Upper lobe of right lung (tissue), 1 donor: ENCODE measurements at regions not wholly inside any gene's neighbourhood (a gene's known extent, or its start where the extent isn't known, plus 50 kb on each side); places are given as distances from the start of the nearest gene placed in this dataset.

Experiments
- ATAC-seq: fragments of 200-7000 bp; cut with Tn5 transposase; one replicate; pipeline ENCODE4 v1.9.1; 2020; ENCODE audit warnings: mild to moderate bottlenecking, moderate library complexity
- DNase-seq: peaks from one replicate; pipeline ENCODE4 v3.0.0-alpha.2; 2020
- H3K27ac ChIP-seq: fragments of 200-600 bp; one replicate; pipeline ENCODE4 v1.8.0; 2022
- H3K27me3 ChIP-seq: fragments of 200-600 bp; one replicate; pipeline ENCODE4 v1.8.0; 2022; ENCODE audit warnings: mild to moderate bottlenecking
- H3K36me3 ChIP-seq: fragments of 200-600 bp; one replicate; pipeline ENCODE4 v1.8.0; 2022
- H3K4me1 ChIP-seq: fragments of 200-600 bp; one replicate; pipeline ENCODE4 v1.8.0; 2022
- H3K4me3 ChIP-seq: fragments of 200-600 bp; one replicate; pipeline ENCODE4 v1.8.0; 2022; ENCODE audit warnings: mild to moderate bottlenecking
- H3K9me3 ChIP-seq: fragments of 200-600 bp; one replicate; pipeline ENCODE4 v1.8.0; 2022
- intact Hi-C: fragments of 100-400 bp; cut with DNase I; formaldehyde crosslinking; loops from one replicate; pipeline ENCODE4 v1.11.0; 2022
- TF ChIP-seq, protein P1 (sequence below): fragments of 200-600 bp; IDR thresholded peaks from one replicate; pipeline ENCODE4 v1.8.0; 2022; ENCODE audit warnings: antibody characterized with exemption
- donor health status: DM: no; HTN: yes; CAD: no; lungs with severe emphysema.

DNA sequence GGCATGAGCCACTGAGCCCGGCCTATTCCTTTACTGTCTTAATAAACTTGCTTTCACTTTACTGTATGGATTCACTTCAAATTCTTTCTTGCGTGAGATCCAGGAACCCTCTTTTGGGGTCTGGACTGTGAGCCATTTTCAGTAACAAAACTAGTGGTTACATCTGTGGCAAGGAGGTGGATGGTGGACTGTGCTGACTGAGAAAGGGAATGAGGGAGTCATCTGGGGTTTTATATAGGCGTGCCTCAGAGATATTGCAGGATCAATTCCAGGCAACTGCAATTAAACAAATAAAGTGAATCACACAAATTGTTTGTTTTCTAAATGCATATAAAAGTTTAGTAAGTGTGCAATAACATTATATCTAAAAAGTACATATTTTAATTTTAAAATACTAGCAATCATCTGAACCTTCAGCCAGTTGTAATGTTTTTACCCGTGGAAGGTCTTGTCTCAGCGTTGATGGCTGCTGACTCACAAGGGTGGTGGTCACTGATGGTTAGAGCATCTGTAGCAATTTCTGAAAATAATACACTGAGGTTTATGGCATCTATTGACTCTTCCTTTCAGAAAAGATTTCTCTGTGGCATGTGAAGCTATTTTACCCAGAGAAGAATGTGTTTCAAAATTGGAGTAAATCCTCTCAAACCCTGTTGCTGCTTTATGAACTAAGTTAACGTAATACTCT, 111.4 kb upstream of the FKBP1C start:
- Histone ChIP-seq H3K9me3 (no peaks in the 10 kb centered on the region), H3K4me1 (no peaks in the 10 kb centered on the region), H3K4me3 (no peak overlapping the region), H3K27me3 (no peaks in the 10 kb centered on the region), H3K27ac (no peak overlapping the region), H3K36me3 (no peaks in the 10 kb centered on the region)
- intact Hi-C loops, result no loop called here
- ATAC-seq (no peak), DNase-seq (no peak)
- TF ChIP-seq, protein P1, sequence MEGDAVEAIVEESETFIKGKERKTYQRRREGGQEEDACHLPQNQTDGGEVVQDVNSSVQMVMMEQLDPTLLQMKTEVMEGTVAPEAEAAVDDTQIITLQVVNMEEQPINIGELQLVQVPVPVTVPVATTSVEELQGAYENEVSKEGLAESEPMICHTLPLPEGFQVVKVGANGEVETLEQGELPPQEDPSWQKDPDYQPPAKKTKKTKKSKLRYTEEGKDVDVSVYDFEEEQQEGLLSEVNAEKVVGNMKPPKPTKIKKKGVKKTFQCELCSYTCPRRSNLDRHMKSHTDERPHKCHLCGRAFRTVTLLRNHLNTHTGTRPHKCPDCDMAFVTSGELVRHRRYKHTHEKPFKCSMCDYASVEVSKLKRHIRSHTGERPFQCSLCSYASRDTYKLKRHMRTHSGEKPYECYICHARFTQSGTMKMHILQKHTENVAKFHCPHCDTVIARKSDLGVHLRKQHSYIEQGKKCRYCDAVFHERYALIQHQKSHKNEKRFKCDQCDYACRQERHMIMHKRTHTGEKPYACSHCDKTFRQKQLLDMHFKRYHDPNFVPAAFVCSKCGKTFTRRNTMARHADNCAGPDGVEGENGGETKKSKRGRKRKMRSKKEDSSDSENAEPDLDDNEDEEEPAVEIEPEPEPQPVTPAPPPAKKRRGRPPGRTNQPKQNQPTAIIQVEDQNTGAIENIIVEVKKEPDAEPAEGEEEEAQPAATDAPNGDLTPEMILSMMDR, result no peak

DNA sequence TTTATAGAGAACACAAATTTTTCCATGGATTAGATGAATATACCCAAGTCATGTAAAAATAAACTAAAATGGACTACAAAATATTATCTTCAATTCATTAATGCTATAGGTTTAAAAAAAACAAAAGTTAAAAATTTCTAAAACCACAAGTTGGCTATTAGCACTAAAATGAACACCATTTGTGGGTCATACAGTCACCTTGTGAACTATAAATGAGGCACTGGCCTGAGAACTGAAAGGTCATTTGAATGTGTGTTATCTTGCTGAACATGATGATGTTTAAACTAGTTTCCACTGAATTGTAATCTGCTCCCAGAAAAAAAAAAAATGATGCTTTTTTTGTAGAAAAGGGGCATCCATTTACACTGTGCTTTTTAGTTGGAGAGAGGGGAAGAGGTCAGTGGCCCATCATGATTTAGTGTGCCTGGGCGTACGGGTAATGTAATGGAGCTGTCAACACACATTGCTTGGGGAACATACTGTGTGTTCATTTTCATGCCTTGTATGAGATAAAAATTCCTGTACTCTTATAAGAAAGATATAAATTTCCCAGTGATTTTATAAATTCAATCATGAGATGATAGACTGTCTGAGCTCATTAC, 96.6 kb upstream of the FKBP1C start:
- H3K27ac ChIP-seq, result no peak overlapping the region
- TF ChIP-seq, protein P1, result no peak
- no peaks in the 10 kb centered on the region for H3K9me3 ChIP-seq
- no peak overlapping the region for H3K4me3 ChIP-seq
- no peaks in the 10 kb centered on the region for H3K4me1 ChIP-seq
- H3K27me3 ChIP-seq, result no peaks in the 10 kb centered on the region
- intact Hi-C loops, result no loop called here
- H3K36me3 ChIP-seq, result no peaks in the 10 kb centered on the region
- no peak for DNase-seq
- ATAC-seq, result no peak

DNA sequence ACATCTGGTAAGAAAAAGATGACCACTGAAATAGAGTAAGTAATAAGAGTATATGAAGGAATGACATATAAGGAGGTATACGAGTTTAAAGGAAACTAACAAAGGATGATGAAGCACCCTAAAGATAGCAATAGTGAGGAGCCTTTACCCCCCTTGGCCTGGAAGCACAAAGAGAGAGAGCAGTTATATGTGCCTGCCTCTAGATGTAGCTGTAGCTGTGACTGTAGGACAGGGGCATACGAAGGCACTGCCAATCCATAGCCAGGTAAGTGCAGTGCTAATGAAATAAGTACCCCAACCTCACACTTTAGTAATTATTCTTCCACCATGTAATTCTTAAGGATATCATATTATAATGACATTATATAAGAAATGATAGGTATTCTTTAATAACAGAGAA, 90.1 kb upstream of the FKBP1C start:
- DNase-seq, result no peak
- no peaks in the 10 kb centered on the region for H3K9me3 ChIP-seq
- intact Hi-C loops, result no loop called here
- TF ChIP-seq, protein P1, result peak; percentile 8
- no peaks in the 10 kb centered on the region for H3K36me3 ChIP-seq
- ATAC-seq, result peak; percentile 57
- H3K4me3 ChIP-seq, result no peak overlapping the region
- no peaks in the 10 kb centered on the region for H3K4me1 ChIP-seq
- no peak overlapping the region for H3K27ac ChIP-seq
- H3K27me3 ChIP-seq, result no peaks in the 10 kb centered on the region

DNA sequence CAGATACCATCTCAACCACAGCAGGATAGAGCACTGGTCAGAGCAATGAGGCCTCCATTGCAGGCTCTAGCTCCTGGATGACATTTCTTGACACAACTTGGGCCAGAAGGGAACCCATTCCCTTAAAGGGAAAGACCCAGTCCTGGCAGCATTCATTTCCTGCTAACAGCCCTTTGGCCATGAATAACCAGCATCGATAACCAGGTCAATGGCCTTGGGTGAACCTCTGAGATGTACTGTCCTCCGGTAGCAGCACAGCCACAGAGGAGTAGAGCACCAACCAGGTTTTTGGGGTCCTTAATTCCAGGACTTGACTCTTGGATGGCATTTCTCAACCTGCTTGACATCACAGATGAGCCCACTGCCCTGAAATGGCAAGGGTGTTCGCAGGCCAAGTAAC, 71.2 kb upstream of the FKBP1C start:
- Histone ChIP-seq H3K4me1 (no peaks in the 10 kb centered on the region), H3K36me3 (no peaks in the 10 kb centered on the region), H3K27me3 (no peaks in the 10 kb centered on the region), H3K9me3 (peaks cover 5% of the 10 kb centered on the region), H3K4me3 (no peak overlapping the region), H3K27ac (no peak overlapping the region)
- no peak for ATAC-seq
- TF ChIP-seq, protein P1, result no peak
- intact Hi-C loops, result no loop called here
- no peak for DNase-seq

DNA sequence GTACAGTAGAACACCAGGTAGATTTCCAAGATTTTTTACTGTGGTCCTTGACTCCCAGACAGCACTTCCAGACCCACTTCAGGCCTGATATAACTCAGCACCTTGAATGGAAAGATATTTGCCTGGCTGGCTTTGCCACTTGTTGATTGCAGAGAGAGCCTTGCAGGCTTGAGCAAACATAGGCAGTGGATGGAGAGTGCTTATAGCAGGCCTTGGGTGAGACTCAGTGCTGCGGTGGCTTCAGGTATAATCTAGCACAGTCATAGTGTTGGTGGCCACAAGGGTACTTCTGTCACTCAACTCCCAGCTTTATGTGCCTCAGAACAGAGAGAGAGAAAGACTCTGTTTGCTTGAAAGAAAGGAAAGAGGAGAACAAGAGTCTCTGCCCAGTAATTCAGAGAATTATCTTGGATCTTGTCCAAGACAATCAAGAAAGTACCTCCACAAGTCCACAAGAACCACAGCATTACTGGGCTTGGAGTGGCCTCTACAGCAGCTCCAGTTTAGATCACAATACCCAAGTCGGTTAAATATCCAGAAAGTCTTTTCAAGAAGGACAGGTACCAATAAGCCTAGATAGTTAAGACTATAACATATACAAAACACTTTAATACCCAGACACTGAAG, 70.5 kb upstream of the FKBP1C start:
- DNase-seq (peak; percentile 64), ATAC-seq (peak; percentile 99)
- no peak overlapping the region for H3K4me3 ChIP-seq
- no peaks in the 10 kb centered on the region for H3K27me3 ChIP-seq
- TF ChIP-seq, protein P1, result no peak
- H3K27ac ChIP-seq, result no peak overlapping the region
- no peaks in the 10 kb centered on the region for H3K36me3 ChIP-seq
- intact Hi-C loops, result no loop called here
- H3K9me3 ChIP-seq, result peaks cover 5% of the 10 kb centered on the region
- no peaks in the 10 kb centered on the region for H3K4me1 ChIP-seq
